ENCODE measurements at regions not wholly inside any gene's neighbourhood (a gene's known extent, or its start where the extent isn't known, plus 50 kb on each side); places are given as distances from the start of the nearest gene placed in this dataset.
A peak's percentile ranks its signal among the peaks of the same experiment; 100 is the strongest.
"Not testable (repeated sequence)": the region's sequence is repeated elsewhere in the genome, so short reads cannot be mapped to it uniquely, and the experiment has no call there.

- TF ChIP-seq JUND (IDR thresholded peaks at IDR 0.05; ENCODE audit: low read depth) = no peak
- in situ Hi-C loops (cut with HindIII; ENCODE audit: low pct_unique_long_range_greater_than_20kb, low sequenced_read_pairs) = no loop called here
- peak; percentile 38 to 85 for DNase-seq (ENCODE audit: low read depth in 1 of 2, low spot score in 1 of 2)
Observed at GRCh38 chr10:58064714-58065528, 202.8 kb downstream of the IPMK start.

GRCh38 chr10:58063861-58064480 lies 203.7 kb downstream of the IPMK start:
- no peak for TF ChIP-seq JUND (IDR thresholded peaks at IDR 0.05; ENCODE audit: low read depth)
- in situ Hi-C loops (cut with HindIII; ENCODE audit: low pct_unique_long_range_greater_than_20kb, low sequenced_read_pairs) = no loop called here
- no peak for DNase-seq (ENCODE audit: low read depth in 1 of 2, low spot score in 1 of 2)

GRCh38 chr10:58058683-58059082 lies 209.0 kb downstream of the IPMK start:
- in situ Hi-C loops (cut with HindIII; ENCODE audit: low pct_unique_long_range_greater_than_20kb, low sequenced_read_pairs) = not testable (repeated sequence)
- DNase-seq (ENCODE audit: low read depth in 1 of 2, low spot score in 1 of 2) = peak in 1 of 2 experiments; percentile 48

- DNase-seq (ENCODE audit: low read depth in 1 of 2, low spot score in 1 of 2) = no peak
- in situ Hi-C loops (cut with HindIII; ENCODE audit: low pct_unique_long_range_greater_than_20kb, low sequenced_read_pairs) = no loop called here
- TF ChIP-seq JUND (IDR thresholded peaks at IDR 0.05; ENCODE audit: low read depth) = no peak
Observed at GRCh38 chr10:58054881-58055280, 212.8 kb downstream of the IPMK start.

GRCh38 chr10:58052772-58053171 lies 214.9 kb downstream of the IPMK start:
- DNase-seq (ENCODE audit: low read depth in 1 of 2, low spot score in 1 of 2) = no peak
- no peak for TF ChIP-seq JUND (IDR thresholded peaks at IDR 0.05; ENCODE audit: low read depth)
- in situ Hi-C loops (cut with HindIII; ENCODE audit: low pct_unique_long_range_greater_than_20kb, low sequenced_read_pairs) = no loop called here

- DNase-seq (ENCODE audit: low read depth in 1 of 2, low spot score in 1 of 2) = peak in 1 of 2 experiments; percentile 70
- no peak for TF ChIP-seq JUND (IDR thresholded peaks at IDR 0.05; ENCODE audit: low read depth)
- in situ Hi-C loops (cut with HindIII; ENCODE audit: low pct_unique_long_range_greater_than_20kb, low sequenced_read_pairs) = no loop called here
Observed at GRCh38 chr10:58050575-58050974, 217.1 kb downstream of the IPMK start.

- DNase-seq (ENCODE audit: low read depth in 1 of 2, low spot score in 1 of 2) = no peak
- in situ Hi-C loops (cut with HindIII; ENCODE audit: low pct_unique_long_range_greater_than_20kb, low sequenced_read_pairs) = no loop called here
- TF ChIP-seq JUND (IDR thresholded peaks at IDR 0.05; ENCODE audit: low read depth) = no peak
Observed at GRCh38 chr10:58048936-58049335, 218.8 kb downstream of the IPMK start.

- no peak for DNase-seq (ENCODE audit: low read depth in 1 of 2, low spot score in 1 of 2)
- no peak for TF ChIP-seq JUND (IDR thresholded peaks at IDR 0.05; ENCODE audit: low read depth)
- in situ Hi-C loops (cut with HindIII; ENCODE audit: low pct_unique_long_range_greater_than_20kb, low sequenced_read_pairs) = no loop called here
Observed at GRCh38 chr10:58044072-58044471, 223.6 kb downstream of the IPMK start.

- in situ Hi-C loops (cut with HindIII; ENCODE audit: low pct_unique_long_range_greater_than_20kb, low sequenced_read_pairs) = no loop called here
- no peak for TF ChIP-seq JUND (IDR thresholded peaks at IDR 0.05; ENCODE audit: low read depth)
- DNase-seq (ENCODE audit: low read depth in 1 of 2, low spot score in 1 of 2) = no peak
Observed at GRCh38 chr10:58041901-58042300, 225.8 kb downstream of the IPMK start.

- no peak for TF ChIP-seq JUND (IDR thresholded peaks at IDR 0.05; ENCODE audit: low read depth)
- DNase-seq (ENCODE audit: low read depth in 1 of 2, low spot score in 1 of 2) = no peak
- in situ Hi-C loops (cut with HindIII; ENCODE audit: low pct_unique_long_range_greater_than_20kb, low sequenced_read_pairs) = no loop called here
Observed at GRCh38 chr10:58030208-58030607, 237.5 kb downstream of the IPMK start.

GRCh38 chr10:58028597-58029366 lies 238.9 kb downstream of the IPMK start:
- TF ChIP-seq JUND (IDR thresholded peaks at IDR 0.05; ENCODE audit: low read depth) = no peak
- DNase-seq (ENCODE audit: low read depth in 1 of 2, low spot score in 1 of 2) = peak in 1 of 2 experiments; percentile 47
- in situ Hi-C loops (cut with HindIII; ENCODE audit: low pct_unique_long_range_greater_than_20kb, low sequenced_read_pairs) = no loop called here

- no peak for TF ChIP-seq JUND (IDR thresholded peaks at IDR 0.05; ENCODE audit: low read depth)
- DNase-seq (ENCODE audit: low read depth in 1 of 2, low spot score in 1 of 2) = peak in 1 of 2 experiments; percentile 57
Observed at GRCh38 chr10:58027426-58027825, 240.3 kb downstream of the IPMK start.

GRCh38 chr10:58026036-58026435 lies 241.7 kb downstream of the IPMK start:
- no peak for DNase-seq (ENCODE audit: low read depth in 1 of 2, low spot score in 1 of 2)
- in situ Hi-C loops (cut with HindIII; ENCODE audit: low pct_unique_long_range_greater_than_20kb, low sequenced_read_pairs) = no loop called here
- TF ChIP-seq JUND (IDR thresholded peaks at IDR 0.05; ENCODE audit: low read depth) = no peak

More at GRCh38 chr10:58027426-58027825, 240.3 kb downstream of the IPMK start:
- in situ Hi-C loops (cut with HindIII; ENCODE audit: low pct_unique_long_range_greater_than_20kb, low sequenced_read_pairs) = no loop called here

All from T47D (cell line).